Endodermal cell (in vitro differentiated cells): ENCODE measurements at regions not wholly inside any gene's neighbourhood (a gene's known extent, or its start where the extent isn't known, plus 50 kb on each side); places are given as distances from the start of the nearest gene placed in this dataset.

Experiments
- DNase-seq: peaks from one replicate; pipeline ENCODE4 v3.0.0-alpha.2; 2017
- H3K27ac ChIP-seq: 2 replicates; pipeline ENCODE4 v1.5.1; 2013; ENCODE audit warnings: mild to moderate bottlenecking, low read depth, low read length, moderate library complexity
- H3K27me3 ChIP-seq: 2 replicates; pipeline ENCODE4 v1.6.1; 2013; ENCODE audit warnings: mild to moderate bottlenecking, low read length, moderate library complexity; ENCODE audit not compliant: insufficient read depth, control insufficient read depth, poor library complexity, severe bottlenecking
- H3K36me3 ChIP-seq: 2 replicates; pipeline ENCODE4 v1.7.0; 2013; ENCODE audit warnings: mild to moderate bottlenecking, low read length, moderate library complexity; ENCODE audit not compliant: control insufficient read depth, insufficient read depth
- H3K4me1 ChIP-seq: one replicate; pipeline ENCODE4 v1.7.0; 2013; ENCODE audit warnings: low read length; ENCODE audit not compliant: control insufficient read depth, insufficient read depth
- H3K4me3 ChIP-seq: 2 replicates; pipeline ENCODE4 v1.5.1; 2013; ENCODE audit warnings: mild to moderate bottlenecking, low read length, moderate library complexity
- H3K9ac ChIP-seq: 2 replicates; pipeline ENCODE4 v1.6.1; 2013; ENCODE audit warnings: mild to moderate bottlenecking, low read length, moderate library complexity; ENCODE audit not compliant: poor library complexity, severe bottlenecking; ENCODE audit errors: extremely low read depth
- H3K9me3 ChIP-seq: 2 replicates; pipeline ENCODE4 v1.6.1; 2013; ENCODE audit warnings: mild to moderate bottlenecking, low read length, moderate library complexity; ENCODE audit not compliant: control insufficient read depth
- H3K27ac Mint-ChIP-seq: 2 replicates; pipeline ENCODE4 v1.8.0; 2020; ENCODE audit warnings: mixed read lengths
- H3K27me3 Mint-ChIP-seq: 2 replicates; pipeline ENCODE4 v1.8.0; 2021; ENCODE audit warnings: mild to moderate bottlenecking, mixed read lengths; ENCODE audit not compliant: insufficient read depth
- H3K36me3 Mint-ChIP-seq: 2 replicates; pipeline ENCODE4 v1.8.0; 2020; ENCODE audit warnings: low read depth, mixed read lengths
- H3K4me1 Mint-ChIP-seq: 2 replicates; pipeline ENCODE4 v1.8.0; 2020; ENCODE audit warnings: mixed read lengths
- H3K4me3 Mint-ChIP-seq: 2 replicates; pipeline ENCODE4 v1.8.0; 2020; ENCODE audit warnings: mild to moderate bottlenecking, moderate library complexity, mixed read lengths
- H3K9me3 Mint-ChIP-seq: 2 replicates; pipeline ENCODE4 v1.8.0; 2020; ENCODE audit warnings: mild to moderate bottlenecking, mixed read lengths
- WGBS, 2 experiments: methylation state at CpG; one replicate each; pipeline versions ENCODE4 v1.1.5 to v1.1.7; 2013; ENCODE audit warnings: missing lambda C conversion rate in 2 of 2, mixed read lengths in 1 of 2; ENCODE audit not compliant: insufficient coverage in 1 of 2, insufficient read length in 1 of 2; 5-methylcytosine and 5-hydroxymethylcytosine counted together
- TF ChIP-seq, protein P1 (sequence below): fragments of 200-600 bp; sonication (generic); conservative IDR thresholded peaks from 2 replicates; pipeline ENCODE4 v1.5.0; 2021; ENCODE audit warnings: antibody characterized with exemption, mild to moderate bottlenecking

DNA sequence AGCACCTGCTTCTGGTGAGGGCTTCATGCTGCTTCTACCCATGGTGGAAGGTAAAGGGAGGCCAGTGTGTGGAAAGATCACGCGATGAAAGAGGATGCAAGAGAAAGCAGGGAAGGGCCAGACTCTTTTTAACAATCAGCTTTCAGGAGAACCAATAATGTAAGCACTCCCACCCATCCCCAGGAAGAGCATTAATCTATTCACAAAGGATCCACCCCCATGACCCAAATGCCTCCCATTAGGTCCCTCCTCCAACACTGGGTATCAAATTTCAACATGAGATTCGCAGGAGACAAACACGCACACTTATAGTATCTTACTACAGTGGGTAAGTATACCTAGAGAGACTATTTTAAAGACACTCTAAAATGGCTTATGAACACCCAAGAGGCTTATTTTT is 80.5 kb upstream of the TMCC3 start:
- Histone ChIP-seq H3K4me1 (peaks cover 8% of the 10 kb centered on the region), H3K27me3 (peaks cover 64% of the 10 kb centered on the region), H3K27ac (no peak overlapping the region), H3K36me3 (no peaks in the 10 kb centered on the region), H3K4me3 (no peak overlapping the region), H3K9me3 (peaks cover 14% of the 10 kb centered on the region), H3K9ac (no peak overlapping the region)
- H3K9me3 Mint-ChIP-seq: peaks cover 17% of the 10 kb centered on the region
- H3K36me3 Mint-ChIP-seq: no peaks in the 10 kb centered on the region
- no peak overlapping the region for H3K27ac Mint-ChIP-seq
- H3K27me3 Mint-ChIP-seq: peaks cover 88% of the 10 kb centered on the region
- no peak overlapping the region for H3K4me3 Mint-ChIP-seq
- TF ChIP-seq, protein P1, sequence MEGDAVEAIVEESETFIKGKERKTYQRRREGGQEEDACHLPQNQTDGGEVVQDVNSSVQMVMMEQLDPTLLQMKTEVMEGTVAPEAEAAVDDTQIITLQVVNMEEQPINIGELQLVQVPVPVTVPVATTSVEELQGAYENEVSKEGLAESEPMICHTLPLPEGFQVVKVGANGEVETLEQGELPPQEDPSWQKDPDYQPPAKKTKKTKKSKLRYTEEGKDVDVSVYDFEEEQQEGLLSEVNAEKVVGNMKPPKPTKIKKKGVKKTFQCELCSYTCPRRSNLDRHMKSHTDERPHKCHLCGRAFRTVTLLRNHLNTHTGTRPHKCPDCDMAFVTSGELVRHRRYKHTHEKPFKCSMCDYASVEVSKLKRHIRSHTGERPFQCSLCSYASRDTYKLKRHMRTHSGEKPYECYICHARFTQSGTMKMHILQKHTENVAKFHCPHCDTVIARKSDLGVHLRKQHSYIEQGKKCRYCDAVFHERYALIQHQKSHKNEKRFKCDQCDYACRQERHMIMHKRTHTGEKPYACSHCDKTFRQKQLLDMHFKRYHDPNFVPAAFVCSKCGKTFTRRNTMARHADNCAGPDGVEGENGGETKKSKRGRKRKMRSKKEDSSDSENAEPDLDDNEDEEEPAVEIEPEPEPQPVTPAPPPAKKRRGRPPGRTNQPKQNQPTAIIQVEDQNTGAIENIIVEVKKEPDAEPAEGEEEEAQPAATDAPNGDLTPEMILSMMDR: no peak
- 94 to 100% methylated on average over 1 to 4 of the region's 4 CpGs for WGBS, 2 experiments
- peaks cover 24% of the 10 kb centered on the region for H3K4me1 Mint-ChIP-seq
- no peak for DNase-seq

DNA sequence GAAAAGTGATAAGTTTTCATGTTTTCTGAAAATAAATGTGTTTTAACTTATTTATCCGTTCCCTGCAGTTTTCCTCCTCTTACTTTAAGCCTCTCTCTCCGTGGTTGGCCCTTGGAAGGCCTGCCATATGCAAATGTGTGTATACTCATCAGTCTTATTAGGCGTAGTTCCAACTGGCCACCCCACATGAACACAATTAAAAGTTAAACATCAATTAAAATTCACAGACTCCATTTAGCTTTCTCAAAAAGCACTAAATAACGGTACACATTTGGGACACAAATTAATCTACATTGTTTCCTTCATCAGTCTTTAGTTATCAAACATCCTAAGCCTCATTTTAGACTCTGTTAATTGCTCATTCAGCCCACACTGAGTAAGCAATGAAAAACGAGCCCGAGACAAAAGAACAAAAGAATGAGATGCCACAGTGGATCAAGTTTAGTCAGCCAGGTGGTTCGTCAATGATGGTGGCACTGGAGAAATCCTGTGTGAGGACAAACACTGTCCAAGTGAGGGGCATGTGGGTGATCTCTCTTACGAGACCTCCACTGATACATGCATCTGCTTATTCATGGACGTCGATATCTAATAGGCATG is 76.0 kb upstream of the TMCC3 start:
- H3K27ac ChIP-seq: no peak overlapping the region
- no peak for DNase-seq
- TF ChIP-seq, protein P1: no peak

DNA sequence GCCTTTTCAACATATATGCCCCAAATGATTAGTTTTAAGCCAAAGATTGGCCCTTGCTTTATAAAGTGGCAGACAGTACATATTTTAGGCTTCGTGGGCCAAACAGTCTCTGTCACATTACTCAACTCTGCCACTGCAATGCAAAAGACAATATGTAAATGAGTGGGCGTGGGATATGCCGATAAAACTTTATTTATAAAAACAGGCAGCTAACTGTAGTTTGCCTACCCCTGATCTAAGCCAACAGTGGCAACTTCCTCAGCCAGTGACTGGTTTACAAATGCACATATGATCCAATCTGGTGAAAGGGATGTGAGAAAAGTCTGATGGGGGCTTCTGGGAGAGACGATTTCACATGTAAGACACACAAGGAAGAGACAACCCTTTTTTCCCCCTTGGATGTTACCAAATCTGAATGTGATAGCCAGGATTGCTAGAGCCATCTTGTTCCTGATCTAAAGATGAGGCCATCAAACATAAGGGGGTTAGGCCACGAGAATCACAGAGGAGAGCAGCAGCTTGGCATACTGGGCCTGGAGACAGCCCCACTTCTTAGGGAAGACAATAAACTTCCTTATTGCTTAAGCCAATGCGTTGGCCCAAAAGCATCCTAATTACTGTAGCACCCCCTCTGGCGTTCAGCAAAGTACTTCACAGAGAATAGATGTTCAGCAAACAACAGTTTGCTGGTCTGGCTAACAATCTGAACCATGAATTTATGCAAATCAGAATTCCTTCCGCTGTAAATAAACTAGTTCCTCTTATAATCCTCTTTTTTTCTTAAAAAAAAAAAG is 75.2 kb upstream of the TMCC3 start:
- no peak overlapping the region for H3K27ac ChIP-seq
- WGBS, 2 experiments: 79 to 80% methylated on average over 5 to 8 of the region's 8 CpGs
- DNase-seq: peak; percentile 72
- H3K4me3 ChIP-seq: no peak overlapping the region
- H3K27me3 ChIP-seq: peaks cover 19% of the 10 kb centered on the region
- H3K9me3 ChIP-seq: peaks cover 14% of the 10 kb centered on the region
- Mint-ChIP-seq H3K27ac (no peak overlapping the region), H3K4me3 (no peak overlapping the region), H3K36me3 (no peaks in the 10 kb centered on the region), H3K9me3 (peaks cover 17% of the 10 kb centered on the region), H3K4me1 (peaks cover 8% of the 10 kb centered on the region), H3K27me3 (peaks cover 50% of the 10 kb centered on the region)
- TF ChIP-seq, protein P1: peak; percentile 69
- H3K36me3 ChIP-seq: no peaks in the 10 kb centered on the region
- no peak overlapping the region for H3K9ac ChIP-seq
- no peaks in the 10 kb centered on the region for H3K4me1 ChIP-seq

More for the DNA sequence above, 76.0 kb upstream of the TMCC3 start:
- Histone ChIP-seq H3K4me3 (no peak overlapping the region), H3K27me3 (peaks cover 27% of the 10 kb centered on the region), H3K9ac (no peak overlapping the region), H3K36me3 (no peaks in the 10 kb centered on the region), H3K9me3 (peaks cover 14% of the 10 kb centered on the region), H3K4me1 (no peaks in the 10 kb centered on the region)
- Mint-ChIP-seq H3K4me1 (peaks cover 8% of the 10 kb centered on the region), H3K36me3 (no peaks in the 10 kb centered on the region), H3K4me3 (no peak overlapping the region), H3K27me3 (peaks cover 57% of the 10 kb centered on the region), H3K27ac (no peak overlapping the region), H3K9me3 (peaks cover 17% of the 10 kb centered on the region)
- 81 to 91% methylated on average over 10 of the region's 10 CpGs for WGBS, 2 experiments
